Loucy (cell line): ENCODE measurements at regions not wholly inside any gene's neighbourhood (a gene's known extent, or its start where the extent isn't known, plus 50 kb on each side); places are given as distances from the start of the nearest gene placed in this dataset.

Source experiments
- H2AFZ ChIP-seq: fragments of 200-600 bp; sonication (generic); 2 replicates; pipeline ENCODE4 v1.6.0; 2016; ENCODE audit warnings: antibody characterized with exemption, mild to moderate bottlenecking, low read length, moderate library complexity
- H3F3A ChIP-seq: fragments of 200-600 bp; 2 replicates; pipeline ENCODE4 v1.6.0; 2016; ENCODE audit warnings: antibody characterized with exemption, low read depth, mild to moderate bottlenecking
- H3K27me3 ChIP-seq: fragments of 200-600 bp; sonication (generic); 2 replicates; pipeline ENCODE4 v1.6.1; 2014; ENCODE audit warnings: low read length, mild to moderate bottlenecking; ENCODE audit not compliant: insufficient read depth, poor library complexity, severe bottlenecking
- H3K36me3 ChIP-seq: fragments of 200-600 bp; sonication (generic); 2 replicates; pipeline ENCODE4 v1.6.1; 2016; ENCODE audit warnings: low read length; ENCODE audit not compliant: insufficient read depth
- H3K4me1 ChIP-seq: fragments of 200-600 bp; sonication (generic); 2 replicates; pipeline ENCODE4 v1.5.1; 2014; ENCODE audit warnings: low read length, mild to moderate bottlenecking; ENCODE audit not compliant: insufficient read depth, poor library complexity, severe bottlenecking
- H3K4me2 ChIP-seq: fragments of 200-600 bp; sonication (generic); 2 replicates; pipeline ENCODE4 v1.6.0; 2014; ENCODE audit warnings: antibody characterized with exemption, low read length, low read depth, mild to moderate bottlenecking; ENCODE audit not compliant: poor library complexity, severe bottlenecking
- H3K4me3 ChIP-seq: fragments of 200-600 bp; sonication (generic); 2 replicates; pipeline ENCODE4 v1.5.1; 2014; ENCODE audit warnings: low read length, mild to moderate bottlenecking, mixed read lengths; ENCODE audit not compliant: poor library complexity, severe bottlenecking
- H3K79me2 ChIP-seq: fragments of 200-600 bp; sonication (generic); 2 replicates; pipeline ENCODE4 v1.6.1; 2014; ENCODE audit warnings: low read length; ENCODE audit not compliant: insufficient read depth
- H3K9ac ChIP-seq: fragments of 200-600 bp; sonication (generic); 2 replicates; pipeline ENCODE4 v1.6.0; 2014; ENCODE audit warnings: mild to moderate bottlenecking, low read depth, low read length, moderate library complexity; ENCODE audit not compliant: poor library complexity, severe bottlenecking
- H3K9me2 ChIP-seq: fragments of 200-600 bp; sonication (generic); replicated peaks from 2 replicates; pipeline ENCODE4 v1.6.1; 2016; ENCODE audit warnings: low read depth, low read length, mixed read lengths
- H3K9me3 ChIP-seq: fragments of 200-600 bp; sonication (generic); 2 replicates; pipeline ENCODE4 v1.6.1; 2014; ENCODE audit warnings: mild to moderate bottlenecking, antibody characterized with exemption, low read length, low read depth; ENCODE audit not compliant: insufficient read depth
- H4K20me1 ChIP-seq: fragments of 200-600 bp; sonication (generic); 2 replicates; pipeline ENCODE4 v1.6.0; 2014; ENCODE audit warnings: antibody characterized with exemption, low read length, mild to moderate bottlenecking; ENCODE audit not compliant: insufficient read depth, poor library complexity, severe bottlenecking
- EZH2phosphoT487 ChIP-seq: fragments of 200-600 bp; IDR thresholded peaks from 2 replicates; pipeline ENCODE4 v1.6.1; 2018; ENCODE audit warnings: antibody characterized with exemption, mild to moderate bottlenecking, moderate library complexity, borderline replicate concordance
- TF ChIP-seq, protein P1 (sequence below): fragments of 200-600 bp; sonication (generic); conservative IDR thresholded peaks from 2 replicates; pipeline ENCODE4 v1.5.1; 2014; ENCODE audit warnings: mild to moderate bottlenecking, antibody characterized with exemption, low read length

GRCh38 chr2:144091622-144092021, 428.3 kb downstream of the ZEB2 start:
- TF ChIP-seq, protein P1, sequence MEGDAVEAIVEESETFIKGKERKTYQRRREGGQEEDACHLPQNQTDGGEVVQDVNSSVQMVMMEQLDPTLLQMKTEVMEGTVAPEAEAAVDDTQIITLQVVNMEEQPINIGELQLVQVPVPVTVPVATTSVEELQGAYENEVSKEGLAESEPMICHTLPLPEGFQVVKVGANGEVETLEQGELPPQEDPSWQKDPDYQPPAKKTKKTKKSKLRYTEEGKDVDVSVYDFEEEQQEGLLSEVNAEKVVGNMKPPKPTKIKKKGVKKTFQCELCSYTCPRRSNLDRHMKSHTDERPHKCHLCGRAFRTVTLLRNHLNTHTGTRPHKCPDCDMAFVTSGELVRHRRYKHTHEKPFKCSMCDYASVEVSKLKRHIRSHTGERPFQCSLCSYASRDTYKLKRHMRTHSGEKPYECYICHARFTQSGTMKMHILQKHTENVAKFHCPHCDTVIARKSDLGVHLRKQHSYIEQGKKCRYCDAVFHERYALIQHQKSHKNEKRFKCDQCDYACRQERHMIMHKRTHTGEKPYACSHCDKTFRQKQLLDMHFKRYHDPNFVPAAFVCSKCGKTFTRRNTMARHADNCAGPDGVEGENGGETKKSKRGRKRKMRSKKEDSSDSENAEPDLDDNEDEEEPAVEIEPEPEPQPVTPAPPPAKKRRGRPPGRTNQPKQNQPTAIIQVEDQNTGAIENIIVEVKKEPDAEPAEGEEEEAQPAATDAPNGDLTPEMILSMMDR = no peak
- TF ChIP-seq EZH2phosphoT487 = no peak
- H3K9me3 ChIP-seq = no peaks in the 10 kb centered on the region; the same call in 1 of the 2 replicates
- H3K27me3 ChIP-seq = no peaks in the 10 kb centered on the region
- H3K36me3 ChIP-seq = peaks cover 6% of the 10 kb centered on the region; the same call in 1 of the 2 replicates
- no peaks in the 10 kb centered on the region for H3K79me2 ChIP-seq
- H3K9ac ChIP-seq = no peak overlapping the region
- no peak overlapping the region for H2AFZ ChIP-seq
- no peak overlapping the region for H3K4me3 ChIP-seq
- no peaks in the 10 kb centered on the region for H3F3A ChIP-seq
- 0 out of 2 replicates have a peak, but pooled peaks cover 6% of the 10 kb centered on the region for H3K9me2 ChIP-seq
- H3K4me1 ChIP-seq = no peaks in the 10 kb centered on the region
- H4K20me1 ChIP-seq = no peaks in the 10 kb centered on the region
- no peak overlapping the region for H3K4me2 ChIP-seq

- Histone ChIP-seq H2AFZ (no peak overlapping the region), H3K9me3 (no peaks in the 10 kb centered on the region), H3K79me2 (no peaks in the 10 kb centered on the region), H3F3A (no peaks in the 10 kb centered on the region), H4K20me1 (no peaks in the 10 kb centered on the region), H3K27me3 (no peaks in the 10 kb centered on the region), H3K4me2 (no peak overlapping the region), H3K9ac (no peak overlapping the region), H3K4me1 (no peaks in the 10 kb centered on the region), H3K36me3 (0 out of 2 replicates have a peak, but pooled peaks cover 2% of the 10 kb centered on the region), H3K9me2 (0 out of 2 replicates have a peak, but pooled peaks cover 6% of the 10 kb centered on the region), H3K4me3 (no peak overlapping the region)
- TF ChIP-seq, protein P1 = no peak
- no peak for TF ChIP-seq EZH2phosphoT487
Observed at GRCh38 chr2:144088863-144089262, 431.1 kb downstream of the ZEB2 start.

- Histone ChIP-seq H3F3A (no peaks in the 10 kb centered on the region), H3K27me3 (no peaks in the 10 kb centered on the region), H3K79me2 (no peaks in the 10 kb centered on the region), H2AFZ (no peak overlapping the region), H3K4me3 (no peak overlapping the region), H3K4me1 (no peaks in the 10 kb centered on the region), H3K36me3 (peaks cover 4% of the 10 kb centered on the region; the same call in 1 of the 2 replicates), H3K4me2 (no peak overlapping the region), H3K9ac (no peak overlapping the region), H4K20me1 (no peaks in the 10 kb centered on the region), H3K9me3 (no peaks in the 10 kb centered on the region), H3K9me2 (0 out of 2 replicates have a peak, but pooled peaks cover 6% of the 10 kb centered on the region)
- TF ChIP-seq, protein P1 = no peak
- TF ChIP-seq EZH2phosphoT487 = no peak
Observed at GRCh38 chr2:144086965-144087364, 433.0 kb downstream of the ZEB2 start.
